ENCODE measurements at regions not wholly inside any gene's neighbourhood (a gene's known extent, or its start where the extent isn't known, plus 50 kb on each side); places are given as distances from the start of the nearest gene placed in this dataset.

GRCh38 chr7:145959981-145960380 is 156.6 kb upstream of the CNTNAP2 start:
- no peak for TF ChIP-seq CTCF (conservative IDR thresholded peaks at IDR 0.05 in 1 of 2, IDR thresholded peaks at IDR 0.05 in 1 of 2; ENCODE audit: extremely low read depth in 1 of 2, insufficient read depth in 1 of 2, low read depth in 1 of 2, low read length in 2 of 2)
- TF ChIP-seq EZH2 (IDR thresholded peaks at IDR 0.05; ENCODE audit: borderline replicate concordance, low read length), result no peak
